ENCODE measurements at regions not wholly inside any gene's neighbourhood (a gene's known extent, or its start where the extent isn't known, plus 50 kb on each side); places are given as distances from the start of the nearest gene placed in this dataset.

DNA sequence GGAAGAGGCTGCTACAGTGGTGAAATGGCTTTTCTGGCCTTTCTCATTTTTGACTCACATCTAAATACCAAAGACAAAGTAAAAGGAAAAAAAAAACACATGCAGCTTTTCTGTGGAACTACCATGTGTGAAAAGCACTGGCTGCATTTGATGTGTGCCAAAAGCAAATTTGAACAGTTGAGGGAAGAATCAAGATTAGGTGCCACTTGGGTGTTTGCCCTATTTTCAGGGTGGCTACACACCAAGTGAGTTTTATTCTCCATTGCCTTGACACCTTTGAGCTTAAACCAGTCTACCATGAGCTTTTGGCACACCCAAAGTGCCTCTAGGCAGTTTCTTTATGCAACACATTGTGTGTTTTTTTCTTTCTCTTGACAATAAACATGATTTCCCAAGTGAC lies 423.9 kb downstream of the FAM133A start:
- TF ChIP-seq, protein P1, sequence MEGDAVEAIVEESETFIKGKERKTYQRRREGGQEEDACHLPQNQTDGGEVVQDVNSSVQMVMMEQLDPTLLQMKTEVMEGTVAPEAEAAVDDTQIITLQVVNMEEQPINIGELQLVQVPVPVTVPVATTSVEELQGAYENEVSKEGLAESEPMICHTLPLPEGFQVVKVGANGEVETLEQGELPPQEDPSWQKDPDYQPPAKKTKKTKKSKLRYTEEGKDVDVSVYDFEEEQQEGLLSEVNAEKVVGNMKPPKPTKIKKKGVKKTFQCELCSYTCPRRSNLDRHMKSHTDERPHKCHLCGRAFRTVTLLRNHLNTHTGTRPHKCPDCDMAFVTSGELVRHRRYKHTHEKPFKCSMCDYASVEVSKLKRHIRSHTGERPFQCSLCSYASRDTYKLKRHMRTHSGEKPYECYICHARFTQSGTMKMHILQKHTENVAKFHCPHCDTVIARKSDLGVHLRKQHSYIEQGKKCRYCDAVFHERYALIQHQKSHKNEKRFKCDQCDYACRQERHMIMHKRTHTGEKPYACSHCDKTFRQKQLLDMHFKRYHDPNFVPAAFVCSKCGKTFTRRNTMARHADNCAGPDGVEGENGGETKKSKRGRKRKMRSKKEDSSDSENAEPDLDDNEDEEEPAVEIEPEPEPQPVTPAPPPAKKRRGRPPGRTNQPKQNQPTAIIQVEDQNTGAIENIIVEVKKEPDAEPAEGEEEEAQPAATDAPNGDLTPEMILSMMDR (IDR thresholded peaks at IDR 0.05), result no peak

GRCh38 chrX:94107981-94108380 lies 434.0 kb downstream of the FAM133A start:
- TF ChIP-seq, protein P1 (IDR thresholded peaks at IDR 0.05), result peak; percentile 30; the same call in 1 of the 2 replicates

DNA sequence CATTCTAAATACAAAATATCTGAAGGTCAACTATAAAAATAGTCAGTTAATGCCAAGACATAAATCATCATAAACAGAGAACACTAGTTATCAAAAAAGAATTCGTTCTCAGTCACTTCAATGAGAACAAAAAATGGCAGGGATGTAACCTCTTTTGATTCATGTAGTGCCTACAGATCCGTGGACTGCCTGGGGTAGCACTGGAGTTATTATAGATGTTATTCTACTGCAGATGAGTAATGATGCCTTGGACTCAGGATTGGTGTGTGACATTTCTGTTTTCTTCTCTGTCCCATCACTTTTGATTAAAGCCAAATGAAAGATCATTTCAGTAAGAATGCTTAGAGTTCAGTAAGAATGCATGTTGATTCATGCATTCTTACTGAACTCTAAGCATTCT lies 440.4 kb downstream of the FAM133A start:
- TF ChIP-seq, protein P1 (IDR thresholded peaks at IDR 0.05), result no peak

GRCh38 chrX:94121799-94122198 lies 447.8 kb downstream of the FAM133A start:
- TF ChIP-seq, protein P1 (IDR thresholded peaks at IDR 0.05), result no peak

GRCh38 chrX:94123062-94123461 lies 449.1 kb downstream of the FAM133A start:
- TF ChIP-seq, protein P1 (IDR thresholded peaks at IDR 0.05), result no peak

GRCh38 chrX:94162971-94163370 lies 489.0 kb downstream of the FAM133A start:
- TF ChIP-seq, protein P1 (IDR thresholded peaks at IDR 0.05), result no peak

DNA sequence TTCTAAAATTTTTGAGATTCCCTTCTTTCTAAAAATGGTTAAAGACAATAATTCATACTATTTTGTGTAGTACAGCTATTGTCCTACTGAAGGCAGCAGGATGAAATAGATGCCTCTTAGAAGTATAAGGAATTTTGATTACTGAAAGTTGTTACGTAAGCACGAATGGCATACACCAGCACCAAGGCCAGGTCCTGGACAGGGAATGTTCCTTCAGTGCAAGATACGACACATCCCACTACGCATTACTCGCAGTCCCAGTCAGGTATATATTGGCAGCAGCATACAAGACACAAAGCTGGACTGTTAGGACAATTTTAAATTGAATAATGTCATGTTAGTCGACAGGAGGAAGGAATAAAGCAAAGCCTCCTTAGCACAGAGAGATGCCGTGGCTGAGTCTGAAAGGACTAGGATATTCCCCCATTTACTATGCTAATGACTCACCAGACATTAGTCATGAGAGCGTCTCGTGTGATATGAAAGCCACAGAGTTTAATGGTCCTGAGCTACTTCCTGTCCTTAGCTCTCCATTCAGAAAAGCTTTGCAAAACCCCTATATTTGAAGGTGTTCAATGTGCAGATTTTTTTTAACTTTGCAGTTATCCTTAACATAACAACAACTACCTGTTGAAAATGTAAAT lies 504.3 kb downstream of the FAM133A start:
- TF ChIP-seq, protein P1 (IDR thresholded peaks at IDR 0.05), result no peak

GRCh38 chrX:94204524-94204923 lies 530.5 kb downstream of the FAM133A start:
- TF ChIP-seq, protein P1 (IDR thresholded peaks at IDR 0.05), result no peak

Measured in LNCAP (cell line).